ENCODE measurements at regions not wholly inside any gene's neighbourhood (a gene's known extent, or its start where the extent isn't known, plus 50 kb on each side); places are given as distances from the start of the nearest gene placed in this dataset.

GRCh38 chr2:217650229-217650628 is 352.6 kb downstream of the TNS1 start:
- no peak overlapping the region for H3K4me2 ChIP-seq (ENCODE audit: control insufficient read depth, insufficient read depth)
- no peak overlapping the region for H2AFZ ChIP-seq (ENCODE audit: control insufficient read depth, low read depth, low read length)
- CTCF ChIA-PET: interaction anchor here (0.7 to 5.0 kb wide), 27 partner anchors 8 to 507 kb away, joined by 3 to 34 read pairs (median 4); no protein-coding TSS in a partner anchor
- no peak overlapping the region for H3K4me3 ChIP-seq
- intact Hi-C loops (cut with micrococcal nuclease; ENCODE audit: unreplicated experiment): loop anchor here (2.0 kb wide), 1 partner anchor 63 kb away; no protein-coding TSS in a partner anchor
- no peaks in the 10 kb centered on the region for H3K79me2 ChIP-seq (ENCODE audit: control insufficient read depth, insufficient read depth, low read length)
- H3K9me3 ChIP-seq (replicated peaks; ENCODE audit: control insufficient read depth, insufficient read depth, low read length): no peaks in the 10 kb centered on the region
- H3K4me1 ChIP-seq (ENCODE audit: control insufficient read depth, insufficient read depth, low read length): no peaks in the 10 kb centered on the region
- no peak for DNase-seq (ENCODE audit: low read depth, low spot score)
- SMC1A ChIA-PET (ENCODE audit: uncharacterized antibody, unreplicated experiment): interaction anchor here (0.6 to 3.9 kb wide), 8 partner anchors 10 to 103 kb away, joined by 3 to 22 read pairs (median 4); no protein-coding TSS in a partner anchor
- no TSS peak for BruUV-seq (replicated peaks)
- H3K9ac ChIP-seq (ENCODE audit: control insufficient read depth, insufficient read depth, low read length): no peak overlapping the region
- no peaks in the 10 kb centered on the region; a peak in 2 of 4 replicates for H3K27me3 ChIP-seq (replicated peaks in 1 of 2; ENCODE audit: control insufficient read depth in 2 of 2, insufficient read depth in 2 of 2, low read length in 1 of 2)
- H3K27ac ChIP-seq (ENCODE audit: control insufficient read depth, insufficient read depth): no peak overlapping the region
- H3K36me3 ChIP-seq (ENCODE audit: control insufficient read depth in 2 of 2, insufficient read depth in 2 of 2, low read length in 1 of 2): no peaks in the 10 kb centered on the region
- RAD21 ChIA-PET (ENCODE audit: unreplicated experiment): interaction anchor here (0.6 to 2.8 kb wide), 6 partner anchors 13 to 931 kb away, joined by 3 to 23 read pairs (median 4); no protein-coding TSS in a partner anchor
- TF ChIP-seq NR2C2 (IDR thresholded peaks at IDR 0.05; ENCODE audit: borderline replicate concordance, control insufficient read depth, insufficient read length, low read depth) (peak; percentile 25), ZSCAN29 (IDR thresholded peaks at IDR 0.05) (no peak)
- WGBS (ENCODE audit: insufficient coverage, insufficient replicate concordance, low lambda C conversion rate, missing lambda C conversion rate): 23% methylated on average over 2 of the region's 2 CpGs
- no peak for ATAC-seq
- FAIRE-seq: no peak
- in situ Hi-C loops (cut with MboI): no loop called here
- no peaks in the 10 kb centered on the region; the same call in 1 of the 2 replicates for H4K20me1 ChIP-seq (ENCODE audit: control insufficient read depth, insufficient read depth)
- POLR2A ChIA-PET: no interaction called here

GRCh38 chr2:217647925-217648324 is 354.9 kb downstream of the TNS1 start:
- intact Hi-C loops (cut with micrococcal nuclease; ENCODE audit: unreplicated experiment): no loop called here
- DNase-seq (ENCODE audit: low read depth, low spot score) (no peak), ATAC-seq (no peak), FAIRE-seq (no peak)
- H3K27ac ChIP-seq (ENCODE audit: control insufficient read depth, insufficient read depth): no peak overlapping the region
- H3K4me2 ChIP-seq (ENCODE audit: control insufficient read depth, insufficient read depth): no peak overlapping the region
- H3K4me3 ChIP-seq: no peak overlapping the region
- RAD21 ChIA-PET (ENCODE audit: unreplicated experiment): no interaction called here
- TF ChIP-seq POLR2AphosphoS2 (IDR thresholded peaks at IDR 0.05; ENCODE audit: low read depth, low read length) (no peak), IKZF2 (IDR thresholded peaks at IDR 0.05) (no peak), RBBP5 (conservative IDR thresholded peaks at IDR 0.05) (no peak), ASH2L (IDR thresholded peaks at IDR 0.05; ENCODE audit: borderline replicate concordance, low read depth) (no peak), PBX3 (IDR thresholded peaks at IDR 0.05; ENCODE audit: insufficient replicate concordance, low read depth, low read length) (no peak), NRF1 (conservative IDR thresholded peaks at IDR 0.05; ENCODE audit: low read depth, low read length) (no peak)
- CTCF ChIA-PET: interaction anchor here (0.6 to 1.3 kb wide), 3 partner anchors 10 to 947 kb away, joined by 4 to 6 read pairs (median 4); no protein-coding TSS in a partner anchor
- SMC1A ChIA-PET (ENCODE audit: uncharacterized antibody, unreplicated experiment): no interaction called here
- POLR2A ChIA-PET: no interaction called here
- H3K79me2 ChIP-seq (ENCODE audit: control insufficient read depth, insufficient read depth, low read length): no peaks in the 10 kb centered on the region
- in situ Hi-C loops (cut with MboI): no loop called here
- 50% methylated on average over 2 of the region's 2 CpGs for WGBS (ENCODE audit: insufficient coverage, insufficient replicate concordance, low lambda C conversion rate, missing lambda C conversion rate)
- no peaks in the 10 kb centered on the region for H3K4me1 ChIP-seq (ENCODE audit: control insufficient read depth, insufficient read depth, low read length)
- no peaks in the 10 kb centered on the region; a peak in 1 of 4 replicates for H3K27me3 ChIP-seq (replicated peaks in 1 of 2; ENCODE audit: control insufficient read depth in 2 of 2, insufficient read depth in 2 of 2, low read length in 1 of 2)
- H3K9ac ChIP-seq (ENCODE audit: control insufficient read depth, insufficient read depth, low read length): no peak overlapping the region
- no peaks in the 10 kb centered on the region; the same call in 1 of the 2 replicates for H4K20me1 ChIP-seq (ENCODE audit: control insufficient read depth, insufficient read depth)
- no peaks in the 10 kb centered on the region for H3K9me3 ChIP-seq (replicated peaks; ENCODE audit: control insufficient read depth, insufficient read depth, low read length)
- no TSS peak for BruUV-seq (replicated peaks)
- H3K36me3 ChIP-seq (ENCODE audit: control insufficient read depth in 2 of 2, insufficient read depth in 2 of 2, low read length in 1 of 2): no peaks in the 10 kb centered on the region
- no peak overlapping the region for H2AFZ ChIP-seq (ENCODE audit: control insufficient read depth, low read depth, low read length)

All from GM12878 (cell line).